ENCODE measurements at regions not wholly inside any gene's neighbourhood (a gene's known extent, or its start where the extent isn't known, plus 50 kb on each side); places are given as distances from the start of the nearest gene placed in this dataset.

- no peak for TF ChIP-seq CTCF (IDR thresholded peaks at IDR 0.05)
- TF ChIP-seq POLR2A (IDR thresholded peaks at IDR 0.05), result no peak
Measured at GRCh38 chr7:54255242-54255641, 286.9 kb upstream of the VSTM2A start.
